ENCODE measurements at regions not wholly inside any gene's neighbourhood (a gene's known extent, or its start where the extent isn't known, plus 50 kb on each side); places are given as distances from the start of the nearest gene placed in this dataset.

GRCh38 chr10:3648576-3648975 lies 136.4 kb downstream of the KLF6 start:
- TF ChIP-seq, protein P1, sequence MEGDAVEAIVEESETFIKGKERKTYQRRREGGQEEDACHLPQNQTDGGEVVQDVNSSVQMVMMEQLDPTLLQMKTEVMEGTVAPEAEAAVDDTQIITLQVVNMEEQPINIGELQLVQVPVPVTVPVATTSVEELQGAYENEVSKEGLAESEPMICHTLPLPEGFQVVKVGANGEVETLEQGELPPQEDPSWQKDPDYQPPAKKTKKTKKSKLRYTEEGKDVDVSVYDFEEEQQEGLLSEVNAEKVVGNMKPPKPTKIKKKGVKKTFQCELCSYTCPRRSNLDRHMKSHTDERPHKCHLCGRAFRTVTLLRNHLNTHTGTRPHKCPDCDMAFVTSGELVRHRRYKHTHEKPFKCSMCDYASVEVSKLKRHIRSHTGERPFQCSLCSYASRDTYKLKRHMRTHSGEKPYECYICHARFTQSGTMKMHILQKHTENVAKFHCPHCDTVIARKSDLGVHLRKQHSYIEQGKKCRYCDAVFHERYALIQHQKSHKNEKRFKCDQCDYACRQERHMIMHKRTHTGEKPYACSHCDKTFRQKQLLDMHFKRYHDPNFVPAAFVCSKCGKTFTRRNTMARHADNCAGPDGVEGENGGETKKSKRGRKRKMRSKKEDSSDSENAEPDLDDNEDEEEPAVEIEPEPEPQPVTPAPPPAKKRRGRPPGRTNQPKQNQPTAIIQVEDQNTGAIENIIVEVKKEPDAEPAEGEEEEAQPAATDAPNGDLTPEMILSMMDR (IDR thresholded peaks at IDR 0.05; ENCODE audit: low read depth, low read length, missing control alignments) = no peak
- no peak overlapping the region for H3K4me3 ChIP-seq (replicated peaks; ENCODE audit: low read depth, low read length)
- no peak for DNase-seq (ENCODE audit: extremely low read depth, low read depth)

DNA sequence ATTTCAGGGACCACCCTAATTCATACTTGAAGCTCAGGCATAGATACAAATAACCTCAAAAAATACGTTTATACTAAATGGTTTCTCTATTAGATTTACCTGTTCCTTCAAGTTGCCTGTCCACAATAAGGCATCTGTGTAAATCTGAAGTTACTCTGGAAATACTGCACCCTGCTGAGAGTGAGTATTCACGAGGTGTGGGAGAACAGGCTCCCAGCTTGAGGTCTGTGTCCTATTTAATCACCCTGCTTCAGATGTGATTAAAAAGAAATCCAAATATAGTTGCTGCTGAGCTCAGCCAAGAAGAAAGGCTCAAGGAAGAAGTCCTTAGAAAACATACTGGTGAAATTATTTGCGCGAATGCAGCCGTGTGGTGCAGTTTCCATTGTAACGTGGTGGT lies 136.8 kb downstream of the KLF6 start:
- TF ChIP-seq, protein P1 (IDR thresholded peaks at IDR 0.05; ENCODE audit: low read depth, low read length, missing control alignments) = no peak
- DNase-seq (ENCODE audit: extremely low read depth, low read depth) = no peak
- H3K4me3 ChIP-seq (replicated peaks; ENCODE audit: low read depth, low read length) = no peak overlapping the region

- no peak for DNase-seq (ENCODE audit: extremely low read depth, low read depth)
- TF ChIP-seq, protein P1 (IDR thresholded peaks at IDR 0.05; ENCODE audit: low read depth, low read length, missing control alignments) = no peak
Measured at GRCh38 chr10:3647074-3647473, 137.9 kb downstream of the KLF6 start.

DNA sequence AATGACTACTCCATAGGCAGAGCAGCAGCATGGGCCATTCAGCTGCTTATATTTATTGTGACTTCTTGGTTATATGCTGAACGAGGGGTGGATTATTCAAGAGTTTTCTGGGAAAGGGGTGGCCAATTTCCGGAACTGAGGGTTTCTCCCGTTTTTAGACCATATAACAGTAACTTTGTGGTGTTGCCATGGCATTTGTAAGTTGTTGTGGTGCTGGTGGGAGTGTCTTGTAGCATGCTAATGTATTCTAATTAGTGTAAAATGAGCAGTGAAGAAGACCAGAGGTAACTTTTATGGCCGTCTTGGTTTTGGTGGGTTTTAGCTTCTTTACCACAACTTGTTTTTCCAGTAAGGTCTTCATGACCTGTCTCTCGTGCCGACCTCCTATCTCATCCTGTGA lies 139.6 kb downstream of the KLF6 start:
- H3K4me3 ChIP-seq (replicated peaks; ENCODE audit: low read depth, low read length) = no peak overlapping the region
- TF ChIP-seq, protein P1 (IDR thresholded peaks at IDR 0.05; ENCODE audit: low read depth, low read length, missing control alignments) = no peak
- no peak for DNase-seq (ENCODE audit: extremely low read depth, low read depth)

More at GRCh38 chr10:3647074-3647473, 137.9 kb downstream of the KLF6 start:
- H3K4me3 ChIP-seq (replicated peaks; ENCODE audit: low read depth, low read length) = no peak overlapping the region

GRCh38 chr10:3640816-3641215 lies 144.2 kb downstream of the KLF6 start:
- H3K4me3 ChIP-seq (replicated peaks; ENCODE audit: low read depth, low read length) = no peak overlapping the region
- DNase-seq (ENCODE audit: extremely low read depth, low read depth) = no peak
- TF ChIP-seq, protein P1 (IDR thresholded peaks at IDR 0.05; ENCODE audit: low read depth, low read length, missing control alignments) = no peak

GRCh38 chr10:3639546-3639945 lies 145.5 kb downstream of the KLF6 start:
- no peak overlapping the region for H3K4me3 ChIP-seq (replicated peaks; ENCODE audit: low read depth, low read length)
- TF ChIP-seq, protein P1 (IDR thresholded peaks at IDR 0.05; ENCODE audit: low read depth, low read length, missing control alignments) = no peak
- no peak for DNase-seq (ENCODE audit: extremely low read depth, low read depth)
